AG09319 (cell line): ENCODE measurements at regions not wholly inside any gene's neighbourhood (a gene's known extent, or its start where the extent isn't known, plus 50 kb on each side); places are given as distances from the start of the nearest gene placed in this dataset.

Experiments
- DNase-seq: peaks from one replicate; pipeline ENCODE4 v3.0.0-alpha.2; 2010; ENCODE audit warnings: low read depth; ENCODE audit errors: extremely low read depth
- CTCF ChIP-seq: IDR thresholded peaks from 2 replicates; pipeline ENCODE4 v1.5.1; 2011; ENCODE audit warnings: low read depth, mild to moderate bottlenecking, inconsistent platforms, low read length, moderate library complexity

- DNase-seq: no peak
- TF ChIP-seq CTCF: no peak
These were observed 165.8 kb upstream of the HMCN1 start for GRCh38 chr1:185568155-185569123.

- TF ChIP-seq CTCF: no peak
- DNase-seq: no peak
These were observed 166.8 kb upstream of the HMCN1 start for GRCh38 chr1:185567440-185567839.

- no peak for TF ChIP-seq CTCF
- no peak for DNase-seq
These were observed 167.2 kb upstream of the HMCN1 start for GRCh38 chr1:185566995-185567394.

GRCh38 chr1:185565302-185565701 lies 168.9 kb upstream of the HMCN1 start:
- TF ChIP-seq CTCF: no peak
- DNase-seq: no peak

- no peak for DNase-seq
- no peak for TF ChIP-seq CTCF
These were observed 169.4 kb upstream of the HMCN1 start for GRCh38 chr1:185564816-185565215.

- no peak for DNase-seq
- TF ChIP-seq CTCF: no peak
These were observed 171.5 kb upstream of the HMCN1 start for GRCh38 chr1:185562461-185563359.

- no peak for TF ChIP-seq CTCF
- DNase-seq: no peak
These were observed 172.6 kb upstream of the HMCN1 start for GRCh38 chr1:185561629-185562028.
